T-helper 2 cell treated with Interferon-gamma antibody and Interleukin-4, amounts not matched to agents 5 μg/mL and 100 μg/mL, for 36 hours (primary cell): ENCODE measurements at regions not wholly inside any gene's neighbourhood (a gene's known extent, or its start where the extent isn't known, plus 50 kb on each side); places are given as distances from the start of the nearest gene placed in this dataset.

Experiments
- DNase-seq: peaks from one replicate; pipeline ENCODE4 v3.0.0; 2021; ENCODE audit warnings: low spot score
- H3K27ac Mint-ChIP-seq: one replicate; pipeline ENCODE4 v1.8.0; 2021; ENCODE audit warnings: mild to moderate bottlenecking, mixed read lengths
- H3K27me3 Mint-ChIP-seq: one replicate; pipeline ENCODE4 v1.8.0; 2021; ENCODE audit warnings: low read depth, mixed read lengths
- H3K36me3 Mint-ChIP-seq: one replicate; pipeline ENCODE4 v1.8.0; 2021; ENCODE audit warnings: low read depth, mixed read lengths
- H3K4me1 Mint-ChIP-seq: one replicate; pipeline ENCODE4 v1.8.0; 2021; ENCODE audit warnings: low read depth, mixed read lengths
- H3K4me3 Mint-ChIP-seq: one replicate; pipeline ENCODE4 v1.8.0; 2022; ENCODE audit warnings: mild to moderate bottlenecking, moderate library complexity, mixed read lengths
- H3K9me3 Mint-ChIP-seq: one replicate; pipeline ENCODE4 v1.8.0; 2021; ENCODE audit warnings: mixed read lengths

GRCh38 chr10:105834261-105835059 lies 1193.4 kb downstream of the SORCS3 start:
- Mint-ChIP-seq H3K9me3 (no peaks in the 10 kb centered on the region), H3K4me3 (no peak overlapping the region), H3K36me3 (no peaks in the 10 kb centered on the region), H3K27ac (no peak overlapping the region), H3K4me1 (peaks cover 14% of the 10 kb centered on the region), H3K27me3 (no peaks in the 10 kb centered on the region)
- no peak for DNase-seq

- Mint-ChIP-seq H3K27ac (no peak overlapping the region), H3K27me3 (no peaks in the 10 kb centered on the region), H3K4me3 (no peak overlapping the region), H3K4me1 (no peaks in the 10 kb centered on the region), H3K36me3 (no peaks in the 10 kb centered on the region), H3K9me3 (no peaks in the 10 kb centered on the region)
- no peak for DNase-seq
Measured at GRCh38 chr10:105827133-105827532, 1186.0 kb downstream of the SORCS3 start.

GRCh38 chr10:105807935-105808587 lies 1167.0 kb downstream of the SORCS3 start:
- no peak for DNase-seq
- H3K9me3 Mint-ChIP-seq, result peaks cover 3% of the 10 kb centered on the region
- no peak overlapping the region for H3K27ac Mint-ChIP-seq
- no peaks in the 10 kb centered on the region for H3K36me3 Mint-ChIP-seq
- no peaks in the 10 kb centered on the region for H3K4me1 Mint-ChIP-seq
- no peak overlapping the region for H3K4me3 Mint-ChIP-seq
- H3K27me3 Mint-ChIP-seq, result no peaks in the 10 kb centered on the region

- H3K4me1 Mint-ChIP-seq, result no peaks in the 10 kb centered on the region
- H3K27ac Mint-ChIP-seq, result no peak overlapping the region
- no peak for DNase-seq
- peaks cover 3% of the 10 kb centered on the region for H3K9me3 Mint-ChIP-seq
- no peak overlapping the region for H3K4me3 Mint-ChIP-seq
- H3K36me3 Mint-ChIP-seq, result no peaks in the 10 kb centered on the region
- H3K27me3 Mint-ChIP-seq, result no peaks in the 10 kb centered on the region
Measured at GRCh38 chr10:105803206-105803605, 1162.1 kb downstream of the SORCS3 start.

- Mint-ChIP-seq H3K36me3 (no peaks in the 10 kb centered on the region), H3K27me3 (no peaks in the 10 kb centered on the region), H3K4me1 (no peaks in the 10 kb centered on the region)
Measured at GRCh38 chr10:105800641-105801040, 1159.6 kb downstream of the SORCS3 start.

GRCh38 chr10:105798328-105798889 lies 1157.3 kb downstream of the SORCS3 start:
- no peaks in the 10 kb centered on the region for H3K4me1 Mint-ChIP-seq
- no peak for DNase-seq
- H3K4me3 Mint-ChIP-seq, result no peak overlapping the region
- H3K9me3 Mint-ChIP-seq, result no peaks in the 10 kb centered on the region
- H3K27ac Mint-ChIP-seq, result no peak overlapping the region
- H3K27me3 Mint-ChIP-seq, result no peaks in the 10 kb centered on the region
- H3K36me3 Mint-ChIP-seq, result no peaks in the 10 kb centered on the region

More at GRCh38 chr10:105800641-105801040, 1159.6 kb downstream of the SORCS3 start:
- no peak overlapping the region for H3K27ac Mint-ChIP-seq
- DNase-seq, result no peak
- H3K4me3 Mint-ChIP-seq, result no peak overlapping the region
- H3K9me3 Mint-ChIP-seq, result no peaks in the 10 kb centered on the region

GRCh38 chr10:105797234-105797890 lies 1156.3 kb downstream of the SORCS3 start:
- Mint-ChIP-seq H3K9me3 (no peaks in the 10 kb centered on the region), H3K27ac (no peak overlapping the region), H3K4me1 (no peaks in the 10 kb centered on the region), H3K4me3 (no peak overlapping the region), H3K36me3 (no peaks in the 10 kb centered on the region), H3K27me3 (no peaks in the 10 kb centered on the region)
- DNase-seq, result no peak

GRCh38 chr10:105793071-105793470 lies 1152.0 kb downstream of the SORCS3 start:
- Mint-ChIP-seq H3K27ac (no peak overlapping the region), H3K9me3 (no peaks in the 10 kb centered on the region), H3K4me1 (no peaks in the 10 kb centered on the region), H3K4me3 (no peak overlapping the region), H3K27me3 (no peaks in the 10 kb centered on the region), H3K36me3 (no peaks in the 10 kb centered on the region)
- DNase-seq, result no peak

GRCh38 chr10:105785721-105786120 lies 1144.6 kb downstream of the SORCS3 start:
- Mint-ChIP-seq H3K4me3 (no peak overlapping the region), H3K4me1 (no peaks in the 10 kb centered on the region), H3K9me3 (peaks cover 7% of the 10 kb centered on the region), H3K27ac (no peak overlapping the region), H3K27me3 (no peaks in the 10 kb centered on the region), H3K36me3 (no peaks in the 10 kb centered on the region)
- no peak for DNase-seq

- H3K27me3 Mint-ChIP-seq, result no peaks in the 10 kb centered on the region
- H3K4me3 Mint-ChIP-seq, result no peak overlapping the region
- H3K27ac Mint-ChIP-seq, result no peak overlapping the region
- DNase-seq, result no peak
- H3K36me3 Mint-ChIP-seq, result no peaks in the 10 kb centered on the region
- peaks cover 7% of the 10 kb centered on the region for H3K9me3 Mint-ChIP-seq
- no peaks in the 10 kb centered on the region for H3K4me1 Mint-ChIP-seq
Measured at GRCh38 chr10:105783936-105784483, 1142.9 kb downstream of the SORCS3 start.

- no peak for DNase-seq
- no peak overlapping the region for H3K4me3 Mint-ChIP-seq
- no peaks in the 10 kb centered on the region for H3K27me3 Mint-ChIP-seq
- H3K9me3 Mint-ChIP-seq, result no peaks in the 10 kb centered on the region
- H3K36me3 Mint-ChIP-seq, result no peaks in the 10 kb centered on the region
- no peak overlapping the region for H3K27ac Mint-ChIP-seq
- no peaks in the 10 kb centered on the region for H3K4me1 Mint-ChIP-seq
Measured at GRCh38 chr10:105774881-105775280, 1133.8 kb downstream of the SORCS3 start.

GRCh38 chr10:105774351-105774750 lies 1133.3 kb downstream of the SORCS3 start:
- no peak for DNase-seq
- Mint-ChIP-seq H3K9me3 (no peaks in the 10 kb centered on the region), H3K27me3 (no peaks in the 10 kb centered on the region), H3K27ac (no peak overlapping the region), H3K4me1 (no peaks in the 10 kb centered on the region), H3K4me3 (no peak overlapping the region), H3K36me3 (no peaks in the 10 kb centered on the region)

GRCh38 chr10:105770524-105771212 lies 1129.6 kb downstream of the SORCS3 start:
- Mint-ChIP-seq H3K4me1 (no peaks in the 10 kb centered on the region), H3K9me3 (no peaks in the 10 kb centered on the region), H3K4me3 (no peak overlapping the region), H3K27me3 (no peaks in the 10 kb centered on the region), H3K36me3 (no peaks in the 10 kb centered on the region), H3K27ac (no peak overlapping the region)
- DNase-seq, result no peak
